GM21737 (cell line): ENCODE measurements at regions not wholly inside any gene's neighbourhood (a gene's known extent, or its start where the extent isn't known, plus 50 kb on each side); places are given as distances from the start of the nearest gene placed in this dataset.
"Not testable (repeated sequence)": the region's sequence is repeated elsewhere in the genome, so short reads cannot be mapped to it uniquely, and the experiment has no call there.

Source experiments
- ATAC-seq: cut with Tn5 transposase; IDR thresholded peaks from one replicate; pipeline ENCODE4 v1.9.1; 2021; ENCODE audit warnings: mild to moderate bottlenecking, moderate library complexity; ENCODE audit not compliant: unreplicated experiment

DNA sequence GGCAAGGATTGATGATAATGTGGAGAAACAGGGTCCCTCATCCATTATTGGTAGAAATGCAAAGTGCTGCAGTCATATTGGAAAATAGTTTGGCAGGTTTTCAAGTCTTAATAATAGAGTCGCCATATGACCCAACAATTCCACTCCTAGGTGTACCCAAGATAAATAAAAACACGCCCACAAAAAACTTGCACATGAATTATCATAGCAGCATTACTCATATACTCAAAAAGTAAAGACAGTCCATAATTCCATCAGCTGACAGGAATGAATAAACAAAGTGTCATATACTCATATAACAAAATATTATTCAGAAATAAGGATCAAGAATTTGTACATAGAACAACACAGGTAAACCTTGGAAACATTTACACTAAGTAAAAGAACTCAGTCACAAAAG lies 242.9 kb upstream of the FTMT start:
- ATAC-seq: no peak

DNA sequence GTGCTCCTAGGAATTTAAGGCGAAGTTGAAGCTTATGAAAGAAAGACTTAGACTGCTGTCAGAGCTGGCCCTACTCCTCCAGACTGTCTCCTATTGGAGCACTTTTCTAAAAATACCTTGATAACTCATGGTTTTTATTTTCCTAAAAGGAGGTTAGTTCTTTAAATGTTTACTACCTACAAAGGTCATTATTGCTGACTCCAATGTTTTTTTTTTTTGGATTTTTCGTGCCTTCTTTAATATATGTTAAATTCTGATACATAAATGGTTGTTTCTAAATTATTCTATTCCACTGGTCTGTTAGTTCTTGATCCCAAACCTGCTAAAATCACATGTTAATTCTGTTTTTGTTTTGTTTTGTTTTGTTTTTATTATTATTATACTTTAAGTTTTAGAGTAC lies 227.6 kb upstream of the FTMT start:
- no peak for ATAC-seq

- ATAC-seq: no peak
Measured at GRCh38 chr5:121628783-121629182, 222.9 kb upstream of the FTMT start.

DNA sequence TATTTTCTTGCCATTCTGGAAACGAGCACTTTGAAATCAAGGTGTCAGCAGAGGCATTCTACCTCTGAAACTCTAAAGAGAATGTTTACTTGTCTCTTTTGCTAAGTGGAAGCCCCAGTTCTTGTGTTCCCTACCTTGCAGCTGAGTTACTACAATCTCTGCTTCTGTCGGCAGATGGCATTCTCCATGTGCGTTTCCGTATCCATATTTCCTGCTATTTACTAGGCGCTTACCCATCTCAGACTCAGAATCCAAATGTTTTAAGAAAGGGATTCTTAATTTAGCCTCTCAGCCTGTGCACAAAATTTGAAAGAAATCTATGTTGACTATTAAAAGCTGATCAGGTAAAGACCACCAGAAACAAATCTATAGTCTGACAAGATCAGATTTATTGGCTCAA lies 221.3 kb upstream of the FTMT start:
- ATAC-seq: no peak

- ATAC-seq: no peak
Measured at GRCh38 chr5:121634946-121635345, 216.7 kb upstream of the FTMT start.

- ATAC-seq: no peak
Measured at GRCh38 chr5:121638126-121638525, 213.6 kb upstream of the FTMT start.

DNA sequence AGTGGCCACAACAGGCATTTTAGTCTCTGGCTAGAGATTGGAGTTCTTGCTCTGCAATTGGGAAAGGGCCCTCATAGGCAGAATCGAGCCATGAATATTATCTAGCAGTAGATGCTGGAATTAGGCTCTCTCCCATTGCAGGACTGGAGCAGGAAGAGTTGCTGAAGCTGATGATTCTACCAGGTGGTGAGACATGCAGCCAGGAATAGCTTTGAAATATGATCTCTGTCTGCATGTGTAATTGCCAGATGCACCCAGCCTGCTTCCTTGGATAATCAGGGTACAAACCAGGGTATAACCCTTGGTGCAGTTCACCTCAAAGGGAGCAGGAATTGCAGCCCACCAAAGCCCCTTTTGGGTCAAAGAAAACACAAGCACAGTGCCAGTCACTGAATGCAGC lies 211.4 kb upstream of the FTMT start:
- no peak for ATAC-seq

GRCh38 chr5:121658221-121658620 lies 193.5 kb upstream of the FTMT start:
- no peak for ATAC-seq

DNA sequence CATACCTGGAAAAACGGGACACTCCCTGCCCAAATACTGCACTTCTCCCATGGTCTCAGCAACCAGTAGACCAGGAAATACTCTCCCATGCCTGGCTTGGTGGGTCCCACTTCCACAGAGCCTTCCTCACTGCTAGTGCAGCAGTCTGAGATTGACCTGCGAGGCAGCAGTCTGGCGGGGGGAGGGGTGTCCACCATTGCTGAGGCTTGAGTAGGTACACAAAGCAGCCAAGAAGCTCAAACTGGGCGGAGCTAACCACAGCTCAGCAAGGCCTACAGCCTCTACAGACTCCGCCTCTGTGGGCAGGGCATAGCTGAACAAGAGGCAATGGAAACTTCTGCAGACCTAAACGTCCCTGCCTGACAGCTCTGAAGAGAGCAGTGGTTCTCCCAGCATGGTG lies 191.5 kb upstream of the FTMT start:
- no peak for ATAC-seq

GRCh38 chr5:121665542-121665941 lies 186.1 kb upstream of the FTMT start:
- not testable (repeated sequence) for ATAC-seq

- ATAC-seq: no peak
Measured at GRCh38 chr5:121667292-121667691, 184.4 kb upstream of the FTMT start.

- ATAC-seq: no peak
Measured at GRCh38 chr5:121668635-121669034, 183.0 kb upstream of the FTMT start.

DNA sequence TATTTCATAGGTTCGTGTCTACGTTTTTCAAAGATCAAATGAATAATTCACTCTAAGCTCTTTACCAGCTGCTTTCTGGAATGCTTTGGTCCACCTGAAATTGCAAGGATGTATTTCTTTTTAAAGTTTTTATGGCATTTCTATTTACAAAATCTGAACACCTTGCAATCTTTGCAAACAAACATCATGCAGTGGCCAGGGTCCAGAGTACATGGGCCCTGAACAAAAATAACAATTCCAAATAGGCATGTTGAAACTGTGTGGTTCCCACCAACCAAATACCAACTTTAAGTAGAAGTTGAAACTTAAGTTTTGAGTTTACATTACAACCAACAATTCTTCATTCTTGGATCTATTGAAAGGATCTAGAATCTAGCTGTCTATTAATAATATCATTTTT lies 180.1 kb upstream of the FTMT start:
- no peak for ATAC-seq

DNA sequence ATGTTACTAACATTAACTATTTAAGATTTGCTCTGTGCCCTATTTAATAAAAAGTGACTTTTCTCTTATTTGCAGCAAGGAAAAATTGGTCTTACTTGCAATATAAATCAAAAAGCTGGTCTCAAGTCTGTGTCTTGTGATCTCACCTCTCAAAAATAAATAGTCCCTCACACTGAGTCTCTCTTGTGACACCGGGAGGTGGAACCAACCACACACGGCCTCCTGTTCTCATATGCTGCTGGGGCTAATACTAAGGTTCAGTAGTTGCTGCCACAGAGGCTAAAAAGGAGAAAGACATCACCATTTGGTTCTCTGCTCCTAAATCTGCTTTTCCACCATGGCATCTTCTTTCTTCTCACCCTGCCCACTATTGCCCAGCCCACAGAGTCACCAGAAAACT lies 175.8 kb upstream of the FTMT start:
- ATAC-seq: no peak

GRCh38 chr5:121681229-121681855 lies 170.3 kb upstream of the FTMT start:
- ATAC-seq: no peak

GRCh38 chr5:121688126-121688525 lies 163.6 kb upstream of the FTMT start:
- ATAC-seq: no peak

- no peak for ATAC-seq
Measured at GRCh38 chr5:121688781-121689180, 162.9 kb upstream of the FTMT start.

- ATAC-seq: no peak
Measured at GRCh38 chr5:121691478-121691877, 160.2 kb upstream of the FTMT start.

DNA sequence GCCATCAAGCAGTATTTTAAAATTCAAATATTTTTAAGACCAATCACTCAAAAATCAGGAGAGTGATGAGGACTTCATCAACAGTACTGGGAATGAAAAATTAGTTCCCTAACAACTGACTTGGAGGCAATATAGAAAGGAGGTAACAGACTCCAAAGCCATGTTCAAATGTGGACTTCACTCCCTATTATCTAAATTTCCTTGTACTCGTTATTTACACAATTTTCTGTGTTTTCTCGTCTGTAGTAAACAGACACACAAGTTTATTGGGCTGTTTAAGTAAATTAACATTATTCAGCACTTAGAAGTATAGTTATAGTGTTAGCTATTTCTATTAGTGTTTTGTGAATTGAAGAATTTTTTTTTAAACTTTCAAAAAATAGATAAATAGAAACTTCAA lies 159.5 kb upstream of the FTMT start:
- no peak for ATAC-seq

DNA sequence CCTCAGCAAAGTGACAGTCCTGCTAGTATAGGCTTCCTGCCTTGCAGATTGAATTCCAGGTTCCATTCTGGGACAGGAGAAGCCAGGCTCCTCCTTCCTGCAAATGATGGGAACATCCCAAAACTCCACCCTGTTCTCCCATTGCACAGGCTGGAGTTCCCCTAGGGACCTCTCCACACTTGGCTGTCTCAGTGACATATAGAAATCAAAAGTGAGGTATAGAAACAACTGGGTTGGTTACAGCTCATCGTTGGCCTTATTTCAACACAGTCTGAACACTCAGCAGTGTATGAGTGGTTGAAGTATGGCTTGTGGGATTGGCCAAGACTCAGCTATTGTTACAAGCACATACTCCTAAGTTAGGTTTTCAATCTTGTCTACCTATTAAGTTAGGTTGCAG lies 157.8 kb upstream of the FTMT start:
- no peak for ATAC-seq

GRCh38 chr5:121695307-121695706 lies 156.4 kb upstream of the FTMT start:
- ATAC-seq: no peak

DNA sequence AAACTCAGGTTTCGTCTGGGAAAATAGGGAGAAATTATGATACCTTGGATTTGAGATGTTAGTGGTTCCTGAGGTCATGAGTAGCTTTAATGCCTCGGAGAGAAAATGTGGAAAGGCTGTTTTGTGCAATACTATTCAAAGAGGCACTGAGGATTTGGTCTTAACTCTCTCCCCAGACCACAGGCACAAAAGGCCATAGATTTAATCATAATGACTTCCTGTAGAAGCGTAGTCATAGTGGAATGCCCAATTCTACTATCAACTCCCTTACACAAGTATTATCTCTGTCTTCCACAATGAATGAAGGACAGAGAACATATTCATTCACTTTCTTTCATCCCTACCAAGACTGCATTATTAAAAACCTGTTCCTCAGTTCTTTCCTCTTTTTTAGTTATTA lies 153.0 kb upstream of the FTMT start:
- no peak for ATAC-seq

GRCh38 chr5:121701731-121702130 lies 150.0 kb upstream of the FTMT start:
- no peak for ATAC-seq

DNA sequence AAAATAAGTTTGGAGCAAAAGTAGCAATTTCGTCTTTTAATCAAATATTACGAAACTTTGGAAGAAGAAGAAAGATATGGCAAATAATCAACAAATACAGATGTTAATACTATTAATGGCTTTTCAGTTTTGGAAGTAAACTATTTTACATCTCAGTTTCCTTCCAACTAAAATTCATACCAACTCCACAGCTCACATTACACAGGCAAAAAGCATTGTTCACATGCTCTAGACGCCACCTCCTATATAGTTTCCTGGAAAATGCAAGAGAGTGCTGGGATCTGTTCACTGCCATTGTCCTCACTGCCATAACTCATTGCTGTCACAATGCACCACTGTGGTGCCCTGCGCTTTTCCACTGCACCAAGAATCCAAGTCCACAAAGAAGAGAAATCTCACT lies 149.0 kb upstream of the FTMT start:
- no peak for ATAC-seq
